GM12864 (cell line): ENCODE measurements at regions not wholly inside any gene's neighbourhood (a gene's known extent, or its start where the extent isn't known, plus 50 kb on each side); places are given as distances from the start of the nearest gene placed in this dataset.

Experiments
- DNase-seq: peaks from one replicate; pipeline ENCODE4 v3.0.0-alpha.2; 2011; ENCODE audit warnings: low read depth
- H3K4me3 ChIP-seq: 2 replicates; pipeline ENCODE4 v1.5.1; 2011; ENCODE audit warnings: mild to moderate bottlenecking, low read depth, low read length, control low read depth
- CTCF ChIP-seq: IDR thresholded peaks from 2 replicates; pipeline ENCODE4 v1.5.1; 2011; ENCODE audit warnings: low read depth, mild to moderate bottlenecking, moderate library complexity, low read length, control low read depth, inconsistent platforms; ENCODE audit errors: missing control alignments

GRCh38 chr14:84592770-84593169 is 937.2 kb upstream of the FLRT2 start:
- TF ChIP-seq CTCF, result no peak
- DNase-seq, result no peak
- H3K4me3 ChIP-seq, result no peak overlapping the region

- no peak overlapping the region for H3K4me3 ChIP-seq
- DNase-seq, result no peak
- no peak for TF ChIP-seq CTCF
Measured at GRCh38 chr14:84610086-84610485, 919.9 kb upstream of the FLRT2 start.

GRCh38 chr14:84622357-84622756 is 907.6 kb upstream of the FLRT2 start:
- TF ChIP-seq CTCF, result no peak
- H3K4me3 ChIP-seq, result no peak overlapping the region
- DNase-seq, result no peak

GRCh38 chr14:84643446-84643845 is 886.5 kb upstream of the FLRT2 start:
- no peak for TF ChIP-seq CTCF
- no peak overlapping the region for H3K4me3 ChIP-seq
- no peak for DNase-seq

- H3K4me3 ChIP-seq, result no peak overlapping the region
- TF ChIP-seq CTCF, result no peak
- DNase-seq, result no peak
Measured at GRCh38 chr14:84646786-84647500, 883.0 kb upstream of the FLRT2 start.

GRCh38 chr14:84655014-84655413 is 874.9 kb upstream of the FLRT2 start:
- no peak overlapping the region for H3K4me3 ChIP-seq
- DNase-seq, result no peak
- TF ChIP-seq CTCF, result no peak

- DNase-seq, result no peak
- no peak overlapping the region for H3K4me3 ChIP-seq
- TF ChIP-seq CTCF, result no peak
Measured at GRCh38 chr14:84657911-84658310, 872.0 kb upstream of the FLRT2 start.
